Left lung (tissue), 4 donors: ENCODE measurements at regions not wholly inside any gene's neighbourhood (a gene's known extent, or its start where the extent isn't known, plus 50 kb on each side); places are given as distances from the start of the nearest gene placed in this dataset.

Experiments
- ATAC-seq: fragments of 200-7000 bp; cut with Tn5 transposase; one replicate; pipeline ENCODE4 v1.9.1; 2020; ENCODE audit warnings: moderate library complexity
- DNase-seq, 4 donors: peaks; one replicate each; pipeline ENCODE4 v3.0.0-alpha.2; 2013 to 2020
- H3K27ac ChIP-seq, 2 donors: fragments of 200-600 bp; sonication (generic) in 1 of 2; one replicate each; pipeline versions ENCODE4 v1.5.0 to v1.8.0; 2020 to 2021
- H3K27me3 ChIP-seq, 2 donors: fragments of 200-600 bp; sonication (generic) in 1 of 2; one replicate each; pipeline versions ENCODE4 v1.5.0 to v1.8.0; 2020 to 2021
- H3K36me3 ChIP-seq, 2 donors: fragments of 200-600 bp; sonication (generic) in 1 of 2; one replicate each; pipeline versions ENCODE4 v1.5.0 to v1.8.0; 2020 to 2021
- H3K4me1 ChIP-seq, 2 donors: fragments of 200-600 bp; one replicate each; pipeline ENCODE4 v1.8.0; 2021
- H3K4me3 ChIP-seq, 2 donors: fragments of 200-600 bp; sonication (generic) in 1 of 2; one replicate each; pipeline versions ENCODE4 v1.5.0 to v1.8.0; 2020 to 2021; ENCODE audit warnings: mild to moderate bottlenecking in 1 of 2
- H3K9me3 ChIP-seq, 2 donors: fragments of 200-600 bp; sonication (generic) in 1 of 2; one replicate each; pipeline versions ENCODE4 v1.5.0 to v1.8.0; 2020 to 2021
- CTCF ChIP-seq, 2 donors: fragments of 200-600 bp; sonication (generic) in 1 of 2; IDR thresholded peaks; one replicate each; pipeline versions ENCODE4 v1.5.0 to v1.8.0; 2021; ENCODE audit warnings: antibody characterized with exemption in 2 of 2
- intact Hi-C, 2 donors: fragments of 100-400 bp; cut with DNase I; formaldehyde crosslinking; loops; one replicate each; pipeline versions ENCODE4 v1.11.2 to v1.14.2; 2022
- donor health status: DM: no; HTN: yes; CAD: no.
- donor health status: DM: no; HTN: no; CAD: no.

GRCh38 chr2:37454851-37455762, 110.7 kb downstream of the QPCT start:
- DNase-seq (peak in 1 of 4 donors; percentile 71), ATAC-seq (peak; percentile 36)
- intact Hi-C loops = no loop called here
- no peak overlapping the region for H3K4me3 ChIP-seq
- no peaks in the 10 kb centered on the region for H3K27me3 ChIP-seq
- no peak for TF ChIP-seq CTCF (IDR thresholded peaks at IDR 0.05)
- peak overlapping the region in 1 of 2 donors; percentile 48 for H3K27ac ChIP-seq
- no peaks in the 10 kb centered on the region for H3K36me3 ChIP-seq
- H3K9me3 ChIP-seq = no peaks in the 10 kb centered on the region
- peaks cover 6 to 21% of the 10 kb centered on the region in 2 donors for H3K4me1 ChIP-seq

- no peak overlapping the region for H3K4me3 ChIP-seq
- no peaks in the 10 kb centered on the region for H3K9me3 ChIP-seq
- ATAC-seq (no peak), DNase-seq (no peak)
- H3K4me1 ChIP-seq = peaks cover 6 to 22% of the 10 kb centered on the region in 2 donors
- no peaks in the 10 kb centered on the region for H3K36me3 ChIP-seq
- H3K27me3 ChIP-seq = no peaks in the 10 kb centered on the region
- intact Hi-C loops = no loop called here
- H3K27ac ChIP-seq = peak overlapping the region in 1 of 2 donors; percentile 20
- TF ChIP-seq CTCF (IDR thresholded peaks at IDR 0.05) = no peak
Observed at GRCh38 chr2:37456479-37456878, 112.0 kb downstream of the QPCT start.

GRCh38 chr2:37457401-37457901, 113.0 kb downstream of the QPCT start:
- DNase-seq (no peak), ATAC-seq (no peak)
- no peaks in the 10 kb centered on the region for H3K27me3 ChIP-seq
- no peak overlapping the region for H3K27ac ChIP-seq
- intact Hi-C loops = no loop called here
- no peaks in the 10 kb centered on the region for H3K9me3 ChIP-seq
- peaks cover 6 to 22% of the 10 kb centered on the region in 2 donors for H3K4me1 ChIP-seq
- TF ChIP-seq CTCF (IDR thresholded peaks at IDR 0.05) = no peak
- no peak overlapping the region for H3K4me3 ChIP-seq
- H3K36me3 ChIP-seq = no peaks in the 10 kb centered on the region

- TF ChIP-seq CTCF (IDR thresholded peaks at IDR 0.05) = no peak
- H3K4me1 ChIP-seq = peaks cover 6 to 22% of the 10 kb centered on the region in 2 donors
- intact Hi-C loops = no loop called here
- no peaks in the 10 kb centered on the region for H3K9me3 ChIP-seq
- no peak overlapping the region for H3K27ac ChIP-seq
- no peak overlapping the region for H3K4me3 ChIP-seq
- ATAC-seq (no peak), DNase-seq (no peak)
- no peaks in the 10 kb centered on the region for H3K36me3 ChIP-seq
- no peaks in the 10 kb centered on the region for H3K27me3 ChIP-seq
Observed at GRCh38 chr2:37458133-37458532, 113.7 kb downstream of the QPCT start.
